H1 (cell line): ENCODE measurements at regions not wholly inside any gene's neighbourhood (a gene's known extent, or its start where the extent isn't known, plus 50 kb on each side); places are given as distances from the start of the nearest gene placed in this dataset.

Source experiments
- SP1 ChIP-seq: IDR thresholded peaks from 2 replicates; pipeline ENCODE4 v1.6.1; 2011; ENCODE audit warnings: low read depth, low read length
- TF ChIP-seq, protein P1 (sequence below): fragments of 300-600 bp; sonication (generic); IDR thresholded peaks from 2 replicates; pipeline ENCODE4 v1.7.1; 2012; ENCODE audit warnings: low read length, moderate library complexity, mild to moderate bottlenecking, inconsistent platforms; ENCODE audit not compliant: insufficient replicate concordance

DNA sequence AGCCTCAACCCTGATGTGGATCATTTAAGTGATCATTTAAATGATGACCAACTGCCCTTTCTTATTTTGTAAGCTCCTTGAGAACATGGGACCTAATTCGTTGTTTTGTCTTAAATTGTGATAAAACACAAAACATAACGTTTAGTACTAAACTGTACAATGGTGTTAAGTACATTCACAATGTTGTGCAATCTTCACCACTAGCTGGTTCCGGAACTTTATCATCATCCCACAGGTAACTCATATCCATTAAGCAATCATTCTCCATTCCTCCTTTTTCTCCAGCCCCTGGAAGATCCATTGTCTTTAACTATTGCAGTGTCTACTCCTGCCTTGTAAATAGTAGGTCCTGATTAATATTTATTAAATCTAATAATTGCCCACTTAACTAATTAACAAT, 460.5 kb upstream of the BRINP1 start (continued):
- TF ChIP-seq, protein P1, sequence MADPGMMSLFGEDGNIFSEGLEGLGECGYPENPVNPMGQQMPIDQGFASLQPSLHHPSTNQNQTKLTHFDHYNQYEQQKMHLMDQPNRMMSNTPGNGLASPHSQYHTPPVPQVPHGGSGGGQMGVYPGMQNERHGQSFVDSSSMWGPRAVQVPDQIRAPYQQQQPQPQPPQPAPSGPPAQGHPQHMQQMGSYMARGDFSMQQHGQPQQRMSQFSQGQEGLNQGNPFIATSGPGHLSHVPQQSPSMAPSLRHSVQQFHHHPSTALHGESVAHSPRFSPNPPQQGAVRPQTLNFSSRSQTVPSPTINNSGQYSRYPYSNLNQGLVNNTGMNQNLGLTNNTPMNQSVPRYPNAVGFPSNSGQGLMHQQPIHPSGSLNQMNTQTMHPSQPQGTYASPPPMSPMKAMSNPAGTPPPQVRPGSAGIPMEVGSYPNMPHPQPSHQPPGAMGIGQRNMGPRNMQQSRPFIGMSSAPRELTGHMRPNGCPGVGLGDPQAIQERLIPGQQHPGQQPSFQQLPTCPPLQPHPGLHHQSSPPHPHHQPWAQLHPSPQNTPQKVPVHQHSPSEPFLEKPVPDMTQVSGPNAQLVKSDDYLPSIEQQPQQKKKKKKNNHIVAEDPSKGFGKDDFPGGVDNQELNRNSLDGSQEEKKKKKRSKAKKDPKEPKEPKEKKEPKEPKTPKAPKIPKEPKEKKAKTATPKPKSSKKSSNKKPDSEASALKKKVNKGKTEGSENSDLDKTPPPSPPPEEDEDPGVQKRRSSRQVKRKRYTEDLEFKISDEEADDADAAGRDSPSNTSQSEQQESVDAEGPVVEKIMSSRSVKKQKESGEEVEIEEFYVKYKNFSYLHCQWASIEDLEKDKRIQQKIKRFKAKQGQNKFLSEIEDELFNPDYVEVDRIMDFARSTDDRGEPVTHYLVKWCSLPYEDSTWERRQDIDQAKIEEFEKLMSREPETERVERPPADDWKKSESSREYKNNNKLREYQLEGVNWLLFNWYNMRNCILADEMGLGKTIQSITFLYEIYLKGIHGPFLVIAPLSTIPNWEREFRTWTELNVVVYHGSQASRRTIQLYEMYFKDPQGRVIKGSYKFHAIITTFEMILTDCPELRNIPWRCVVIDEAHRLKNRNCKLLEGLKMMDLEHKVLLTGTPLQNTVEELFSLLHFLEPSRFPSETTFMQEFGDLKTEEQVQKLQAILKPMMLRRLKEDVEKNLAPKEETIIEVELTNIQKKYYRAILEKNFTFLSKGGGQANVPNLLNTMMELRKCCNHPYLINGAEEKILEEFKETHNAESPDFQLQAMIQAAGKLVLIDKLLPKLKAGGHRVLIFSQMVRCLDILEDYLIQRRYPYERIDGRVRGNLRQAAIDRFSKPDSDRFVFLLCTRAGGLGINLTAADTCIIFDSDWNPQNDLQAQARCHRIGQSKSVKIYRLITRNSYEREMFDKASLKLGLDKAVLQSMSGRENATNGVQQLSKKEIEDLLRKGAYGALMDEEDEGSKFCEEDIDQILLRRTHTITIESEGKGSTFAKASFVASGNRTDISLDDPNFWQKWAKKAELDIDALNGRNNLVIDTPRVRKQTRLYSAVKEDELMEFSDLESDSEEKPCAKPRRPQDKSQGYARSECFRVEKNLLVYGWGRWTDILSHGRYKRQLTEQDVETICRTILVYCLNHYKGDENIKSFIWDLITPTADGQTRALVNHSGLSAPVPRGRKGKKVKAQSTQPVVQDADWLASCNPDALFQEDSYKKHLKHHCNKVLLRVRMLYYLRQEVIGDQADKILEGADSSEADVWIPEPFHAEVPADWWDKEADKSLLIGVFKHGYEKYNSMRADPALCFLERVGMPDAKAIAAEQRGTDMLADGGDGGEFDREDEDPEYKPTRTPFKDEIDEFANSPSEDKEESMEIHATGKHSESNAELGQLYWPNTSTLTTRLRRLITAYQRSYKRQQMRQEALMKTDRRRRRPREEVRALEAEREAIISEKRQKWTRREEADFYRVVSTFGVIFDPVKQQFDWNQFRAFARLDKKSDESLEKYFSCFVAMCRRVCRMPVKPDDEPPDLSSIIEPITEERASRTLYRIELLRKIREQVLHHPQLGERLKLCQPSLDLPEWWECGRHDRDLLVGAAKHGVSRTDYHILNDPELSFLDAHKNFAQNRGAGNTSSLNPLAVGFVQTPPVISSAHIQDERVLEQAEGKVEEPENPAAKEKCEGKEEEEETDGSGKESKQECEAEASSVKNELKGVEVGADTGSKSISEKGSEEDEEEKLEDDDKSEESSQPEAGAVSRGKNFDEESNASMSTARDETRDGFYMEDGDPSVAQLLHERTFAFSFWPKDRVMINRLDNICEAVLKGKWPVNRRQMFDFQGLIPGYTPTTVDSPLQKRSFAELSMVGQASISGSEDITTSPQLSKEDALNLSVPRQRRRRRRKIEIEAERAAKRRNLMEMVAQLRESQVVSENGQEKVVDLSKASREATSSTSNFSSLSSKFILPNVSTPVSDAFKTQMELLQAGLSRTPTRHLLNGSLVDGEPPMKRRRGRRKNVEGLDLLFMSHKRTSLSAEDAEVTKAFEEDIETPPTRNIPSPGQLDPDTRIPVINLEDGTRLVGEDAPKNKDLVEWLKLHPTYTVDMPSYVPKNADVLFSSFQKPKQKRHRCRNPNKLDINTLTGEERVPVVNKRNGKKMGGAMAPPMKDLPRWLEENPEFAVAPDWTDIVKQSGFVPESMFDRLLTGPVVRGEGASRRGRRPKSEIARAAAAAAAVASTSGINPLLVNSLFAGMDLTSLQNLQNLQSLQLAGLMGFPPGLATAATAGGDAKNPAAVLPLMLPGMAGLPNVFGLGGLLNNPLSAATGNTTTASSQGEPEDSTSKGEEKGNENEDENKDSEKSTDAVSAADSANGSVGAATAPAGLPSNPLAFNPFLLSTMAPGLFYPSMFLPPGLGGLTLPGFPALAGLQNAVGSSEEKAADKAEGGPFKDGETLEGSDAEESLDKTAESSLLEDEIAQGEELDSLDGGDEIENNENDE = no peak
- TF ChIP-seq SP1 = no peak
